ENCODE measurements at regions not wholly inside any gene's neighbourhood (a gene's known extent, or its start where the extent isn't known, plus 50 kb on each side); places are given as distances from the start of the nearest gene placed in this dataset.

DNA sequence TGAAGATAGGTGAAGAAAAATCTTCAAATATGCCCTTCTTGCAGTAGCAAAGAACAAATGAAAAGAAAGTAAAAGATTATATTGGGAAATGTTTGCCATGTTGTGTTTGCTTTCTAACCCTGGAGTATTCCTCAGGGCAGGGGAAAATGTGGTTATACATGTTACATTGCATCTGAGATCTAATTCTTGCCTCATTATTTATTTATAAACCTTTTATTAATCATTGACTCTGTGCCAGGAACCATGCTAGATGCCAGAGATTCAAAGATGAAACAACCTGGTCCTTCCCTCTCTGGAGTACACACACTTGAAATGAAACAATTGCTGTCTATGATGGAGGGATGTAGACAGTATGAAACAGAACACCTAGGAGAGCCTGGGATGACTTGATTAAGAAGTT, 128.1 kb upstream of the HMGA2 start:
- no peaks in the 10 kb centered on the region for H3K9me3 Mint-ChIP-seq
- no peaks in the 10 kb centered on the region for H3K36me3 Mint-ChIP-seq (ENCODE audit: low read depth)
- H3K4me3 Mint-ChIP-seq = no peak overlapping the region
- TF ChIP-seq, protein P1, sequence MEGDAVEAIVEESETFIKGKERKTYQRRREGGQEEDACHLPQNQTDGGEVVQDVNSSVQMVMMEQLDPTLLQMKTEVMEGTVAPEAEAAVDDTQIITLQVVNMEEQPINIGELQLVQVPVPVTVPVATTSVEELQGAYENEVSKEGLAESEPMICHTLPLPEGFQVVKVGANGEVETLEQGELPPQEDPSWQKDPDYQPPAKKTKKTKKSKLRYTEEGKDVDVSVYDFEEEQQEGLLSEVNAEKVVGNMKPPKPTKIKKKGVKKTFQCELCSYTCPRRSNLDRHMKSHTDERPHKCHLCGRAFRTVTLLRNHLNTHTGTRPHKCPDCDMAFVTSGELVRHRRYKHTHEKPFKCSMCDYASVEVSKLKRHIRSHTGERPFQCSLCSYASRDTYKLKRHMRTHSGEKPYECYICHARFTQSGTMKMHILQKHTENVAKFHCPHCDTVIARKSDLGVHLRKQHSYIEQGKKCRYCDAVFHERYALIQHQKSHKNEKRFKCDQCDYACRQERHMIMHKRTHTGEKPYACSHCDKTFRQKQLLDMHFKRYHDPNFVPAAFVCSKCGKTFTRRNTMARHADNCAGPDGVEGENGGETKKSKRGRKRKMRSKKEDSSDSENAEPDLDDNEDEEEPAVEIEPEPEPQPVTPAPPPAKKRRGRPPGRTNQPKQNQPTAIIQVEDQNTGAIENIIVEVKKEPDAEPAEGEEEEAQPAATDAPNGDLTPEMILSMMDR (IDR thresholded peaks at IDR 0.05; ENCODE audit: unreplicated experiment in 3 of 3) = no peak
- no peaks in the 10 kb centered on the region for H3K27me3 Mint-ChIP-seq (ENCODE audit: low read depth)
- H3K27ac Mint-ChIP-seq = peak overlapping the region; percentile 79 to 94 (median 89)
- peaks cover 21% of the 10 kb centered on the region for H3K4me1 Mint-ChIP-seq

DNA sequence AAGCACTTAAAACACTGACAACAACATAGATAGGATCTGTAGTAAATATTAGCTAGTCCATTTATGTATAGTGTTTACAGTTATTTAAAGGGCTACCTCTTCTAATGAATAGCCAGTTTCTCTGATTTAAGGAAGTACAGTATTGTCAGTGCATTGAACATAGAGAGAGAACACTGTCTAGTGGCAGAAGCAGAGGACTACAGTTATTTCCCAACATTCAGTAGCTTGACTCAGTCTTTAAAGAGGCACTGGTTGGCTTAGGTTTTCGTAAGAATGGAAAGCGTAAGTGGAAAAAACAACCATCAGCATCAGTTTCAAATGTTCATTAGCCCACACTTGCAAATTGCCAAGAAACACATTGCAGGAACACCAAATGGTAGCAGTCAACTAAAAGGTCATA, 125.0 kb upstream of the HMGA2 start:
- Mint-ChIP-seq H3K4me1 (peaks cover 21% of the 10 kb centered on the region), H3K9me3 (peaks cover 8% of the 10 kb centered on the region), H3K27ac (peak overlapping the region in 2 of 3 experiments; percentile 50 to 78), H3K27me3 (ENCODE audit: low read depth) (no peaks in the 10 kb centered on the region), H3K36me3 (ENCODE audit: low read depth) (peaks cover 6% of the 10 kb centered on the region), H3K4me3 (no peak overlapping the region)
- TF ChIP-seq, protein P1 (IDR thresholded peaks at IDR 0.05; ENCODE audit: unreplicated experiment in 3 of 3) = peak in 2 of 3 experiments; percentile 12 to 15

DNA sequence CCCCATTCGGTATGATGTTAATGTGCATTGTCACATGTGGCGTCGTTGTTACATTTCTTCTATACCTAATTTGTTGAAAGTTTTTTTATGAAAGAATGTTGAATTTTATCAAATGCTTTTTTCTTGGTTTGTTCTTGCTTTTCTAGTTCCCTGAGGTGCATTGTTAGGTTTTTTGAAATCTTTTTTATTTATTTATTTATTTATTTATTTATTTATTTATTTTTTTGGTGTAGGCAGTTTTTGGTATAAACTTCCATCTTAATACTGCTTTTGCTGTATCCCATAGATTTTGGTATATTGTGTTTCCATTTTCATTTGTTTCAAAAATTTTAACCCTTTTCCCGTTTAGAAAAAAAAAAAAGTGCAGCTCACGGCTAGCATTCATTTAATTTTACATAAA, 121.1 kb upstream of the HMGA2 start:
- H3K9me3 Mint-ChIP-seq = peaks cover 32% of the 10 kb centered on the region
- TF ChIP-seq, protein P1 (IDR thresholded peaks at IDR 0.05; ENCODE audit: unreplicated experiment in 3 of 3) = no peak

GRCh38 chr12:65705380-65705876, 118.9 kb upstream of the HMGA2 start:
- peaks cover 23% of the 10 kb centered on the region for H3K36me3 Mint-ChIP-seq (ENCODE audit: low read depth)
- TF ChIP-seq, protein P1 (IDR thresholded peaks at IDR 0.05; ENCODE audit: unreplicated experiment in 3 of 3) = no peak
- peaks cover 35% of the 10 kb centered on the region for H3K9me3 Mint-ChIP-seq
- H3K4me3 Mint-ChIP-seq = no peak overlapping the region
- H3K27ac Mint-ChIP-seq = no peak overlapping the region
- H3K27me3 Mint-ChIP-seq (ENCODE audit: low read depth) = no peaks in the 10 kb centered on the region
- no peaks in the 10 kb centered on the region for H3K4me1 Mint-ChIP-seq

More for the DNA sequence above, 121.1 kb upstream of the HMGA2 start:
- Mint-ChIP-seq H3K4me1 (no peaks in the 10 kb centered on the region), H3K27me3 (ENCODE audit: low read depth) (no peaks in the 10 kb centered on the region), H3K27ac (no peak overlapping the region), H3K36me3 (ENCODE audit: low read depth) (peaks cover 23% of the 10 kb centered on the region), H3K4me3 (no peak overlapping the region)

DNA sequence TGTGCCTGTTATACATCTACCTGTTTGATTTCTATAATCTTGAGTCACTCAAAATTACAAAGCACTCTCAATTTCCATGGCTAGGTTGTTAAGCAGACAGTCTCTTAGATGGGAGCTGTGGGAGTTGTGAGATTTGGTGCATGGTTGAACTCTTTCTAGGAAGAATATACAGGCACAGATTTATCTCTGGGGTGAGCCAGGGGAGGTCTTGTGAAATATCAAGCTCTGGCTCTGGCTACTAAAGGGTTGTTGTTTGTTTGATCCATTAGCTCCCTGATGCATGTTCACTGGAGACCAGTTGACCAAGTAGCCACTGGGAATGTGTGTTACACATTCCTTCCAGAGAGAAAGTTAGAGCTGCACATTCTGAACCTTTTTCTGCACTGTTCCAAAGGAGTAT, 117.2 kb upstream of the HMGA2 start:
- H3K4me3 Mint-ChIP-seq = no peak overlapping the region
- peaks cover 3% of the 10 kb centered on the region for H3K4me1 Mint-ChIP-seq
- peaks cover 21% of the 10 kb centered on the region for H3K36me3 Mint-ChIP-seq (ENCODE audit: low read depth)
- no peak overlapping the region for H3K27ac Mint-ChIP-seq
- H3K9me3 Mint-ChIP-seq = peaks cover 33% of the 10 kb centered on the region
- H3K27me3 Mint-ChIP-seq (ENCODE audit: low read depth) = no peaks in the 10 kb centered on the region
- TF ChIP-seq, protein P1 (IDR thresholded peaks at IDR 0.05; ENCODE audit: unreplicated experiment in 3 of 3) = no peak

- H3K4me3 Mint-ChIP-seq = no peak overlapping the region
Observed at GRCh38 chr12:65712260-65713004, 111.9 kb upstream of the HMGA2 start.

More at GRCh38 chr12:65712260-65713004, 111.9 kb upstream of the HMGA2 start:
- Mint-ChIP-seq H3K9me3 (peaks cover 3% of the 10 kb centered on the region), H3K27me3 (ENCODE audit: low read depth) (no peaks in the 10 kb centered on the region), H3K4me1 (peaks cover 9% of the 10 kb centered on the region), H3K27ac (peak overlapping the region in 2 of 3 experiments; percentile 10 to 73), H3K36me3 (ENCODE audit: low read depth) (no peaks in the 10 kb centered on the region)
- TF ChIP-seq, protein P1 (IDR thresholded peaks at IDR 0.05; ENCODE audit: unreplicated experiment in 3 of 3) = no peak

All from nephron (organoid).